HL-60/S4 treated with phorbol 12-myristate 13-acetate at 8.2 ng/mL for 4 days and 3 days (cell line): ENCODE measurements at regions not wholly inside any gene's neighbourhood (a gene's known extent, or its start where the extent isn't known, plus 50 kb on each side); places are given as distances from the start of the nearest gene placed in this dataset.
"Not testable (repeated sequence)": the region's sequence is repeated elsewhere in the genome, so short reads cannot be mapped to it uniquely, and the experiment has no call there.

Experiments
- in situ Hi-C: fragments of 300-500 bp; cut with MboI; formaldehyde crosslinking; loops from 2 replicates; pipeline ENCODE4 v1.15.0; 2022; ENCODE audit warnings: low sequenced_read_pairs

GRCh38 chrX:27162496-27162895, 300.6 kb downstream of the PPP4R3C start:
- in situ Hi-C loops: no loop called here

DNA sequence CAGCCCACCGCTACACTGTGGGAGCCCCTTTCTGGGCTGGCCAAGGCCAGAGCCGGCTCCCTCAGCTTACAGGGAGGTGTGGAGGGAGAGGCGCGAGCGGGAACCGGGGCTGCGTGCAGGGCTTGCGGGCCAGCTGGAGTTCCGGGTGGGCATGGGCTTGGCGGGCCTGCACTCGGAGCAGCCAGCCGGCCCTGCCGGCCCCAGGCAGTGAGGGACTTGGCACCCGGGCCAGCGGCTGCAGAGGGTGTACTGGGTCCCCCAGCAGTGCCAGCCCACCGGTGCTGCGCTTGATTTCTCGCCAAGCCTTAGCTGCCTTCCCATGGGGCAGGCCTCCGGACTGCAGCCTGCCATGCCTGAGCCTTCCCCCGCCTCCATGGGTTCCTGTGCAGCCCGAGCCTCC, 306.2 kb downstream of the PPP4R3C start:
- in situ Hi-C loops: not testable (repeated sequence)

DNA sequence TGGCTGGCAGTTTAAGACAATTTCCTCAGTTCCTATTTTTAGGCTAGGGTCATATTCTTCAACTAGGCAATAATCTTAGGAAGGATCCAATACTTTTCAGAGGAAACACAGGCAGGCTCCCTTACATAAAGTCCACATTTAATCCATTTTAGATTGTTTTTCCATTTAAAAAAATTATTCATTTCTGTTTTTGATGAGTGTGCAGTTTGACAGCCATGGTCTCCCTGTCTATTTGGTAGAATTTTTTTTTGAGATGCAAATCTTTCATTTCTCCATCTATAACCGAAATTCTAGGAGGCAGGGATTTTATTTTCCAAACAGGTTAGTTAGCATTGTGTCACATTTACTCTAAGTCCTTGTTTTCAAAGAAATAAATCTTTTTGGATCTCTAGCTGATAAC, 326.8 kb downstream of the PPP4R3C start:
- in situ Hi-C loops: no loop called here

- in situ Hi-C loops: no loop called here
Measured at GRCh38 chrX:27132862-27133261, 330.3 kb downstream of the PPP4R3C start.

GRCh38 chrX:27087176-27087575, 376.0 kb downstream of the PPP4R3C start:
- in situ Hi-C loops: not testable (repeated sequence)

GRCh38 chrX:27086237-27086636, 376.9 kb downstream of the PPP4R3C start:
- in situ Hi-C loops: no loop called here

DNA sequence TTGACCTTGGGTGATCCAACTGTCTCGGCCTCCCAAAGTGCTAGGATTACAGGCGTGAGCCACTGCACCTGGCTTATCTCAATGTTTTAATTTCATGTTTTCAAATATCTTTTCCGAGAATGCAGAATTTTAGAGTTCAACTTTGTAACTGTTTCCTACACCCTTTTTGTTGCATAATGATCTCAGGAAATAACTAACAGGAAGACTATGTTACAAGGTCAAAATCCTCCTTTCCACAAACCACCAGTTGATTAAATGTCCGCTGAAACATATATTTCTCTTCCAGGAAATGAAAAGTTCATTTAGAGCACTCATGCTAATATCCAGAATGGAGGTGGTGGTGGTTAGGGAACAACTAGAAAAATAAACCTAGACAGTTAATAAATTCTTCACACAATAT, 377.8 kb downstream of the PPP4R3C start:
- in situ Hi-C loops: no loop called here

DNA sequence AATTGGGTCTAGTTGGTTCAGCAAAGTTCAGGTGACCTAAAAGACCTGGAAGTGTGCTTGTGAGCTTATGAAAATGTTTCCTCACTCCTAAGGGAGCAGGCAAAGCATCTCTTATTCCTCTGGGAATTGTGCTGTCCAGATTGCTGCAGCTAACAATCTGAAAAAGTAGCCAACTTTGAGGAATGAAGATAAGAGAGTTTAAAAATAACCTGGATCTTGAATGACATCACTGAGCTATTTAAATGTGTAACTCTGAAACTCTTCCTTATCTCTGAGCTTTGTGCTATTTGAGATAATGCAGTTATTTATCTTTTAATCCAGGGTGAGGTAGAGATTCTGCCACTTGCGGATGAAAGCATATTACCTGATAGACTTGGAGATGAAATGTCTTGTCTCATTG, 384.8 kb downstream of the PPP4R3C start:
- in situ Hi-C loops: no loop called here

GRCh38 chrX:27057883-27058282, 405.3 kb downstream of the PPP4R3C start:
- in situ Hi-C loops: no loop called here

DNA sequence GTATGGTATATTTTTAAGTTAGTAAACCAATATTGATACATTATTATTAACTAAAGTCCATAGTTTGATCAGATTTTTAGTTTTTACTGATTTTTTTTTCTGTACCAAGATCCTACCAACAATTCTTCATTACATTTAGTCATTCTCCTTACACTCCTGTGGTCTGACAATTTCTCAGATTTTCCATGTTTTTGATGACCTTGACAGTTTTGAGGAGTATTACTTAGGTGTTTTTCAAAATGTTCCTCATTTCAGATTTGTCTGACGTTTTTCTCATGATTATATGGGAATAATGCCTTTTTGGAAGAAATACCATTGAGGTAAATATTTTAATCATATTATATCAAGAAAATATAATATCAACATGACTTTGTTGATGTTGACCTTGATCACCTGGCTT, 423.8 kb downstream of the PPP4R3C start:
- in situ Hi-C loops: no loop called here

GRCh38 chrX:27008486-27008885, 454.7 kb downstream of the PPP4R3C start:
- in situ Hi-C loops: no loop called here

DNA sequence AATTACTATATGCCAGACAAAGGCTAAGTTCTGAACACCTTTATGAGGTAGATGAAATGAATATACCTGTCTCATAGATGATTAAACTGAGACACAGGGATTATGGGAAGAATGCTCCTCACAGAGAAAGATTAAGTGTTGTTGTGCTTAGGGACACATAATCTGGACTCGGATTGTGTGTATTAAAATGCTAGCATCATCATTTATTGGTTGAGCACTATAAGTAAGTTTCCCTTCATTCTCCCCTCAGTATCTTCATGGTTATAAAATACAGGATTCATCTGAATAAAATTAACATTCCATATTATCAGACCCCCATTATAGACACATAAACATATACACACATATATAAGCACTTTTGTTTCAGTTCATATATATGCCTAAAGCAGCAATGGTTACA, 463.5 kb downstream of the PPP4R3C start:
- in situ Hi-C loops: no loop called here

DNA sequence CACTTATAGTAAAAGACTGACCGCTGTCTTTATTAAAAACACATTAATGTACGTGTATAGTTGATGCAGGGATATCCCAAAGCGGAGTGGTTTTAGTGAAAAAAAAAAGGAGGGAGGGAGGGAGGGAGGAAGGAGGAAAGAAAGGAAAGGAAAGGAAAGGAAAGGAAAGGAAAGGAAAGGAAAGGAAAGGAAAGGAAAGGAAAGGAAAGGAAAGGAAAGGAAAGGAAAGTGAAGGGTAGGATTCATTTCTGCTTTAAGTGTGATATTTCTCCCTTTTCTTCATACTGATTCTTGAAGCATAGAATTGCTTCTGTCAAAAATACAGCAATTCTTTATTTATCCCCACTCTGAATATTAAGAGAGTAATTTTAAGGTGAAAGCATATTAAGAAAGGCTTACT, 504.9 kb downstream of the PPP4R3C start:
- in situ Hi-C loops: no loop called here

- in situ Hi-C loops: no loop called here
Measured at GRCh38 chrX:26954029-26954428, 509.1 kb downstream of the PPP4R3C start.

DNA sequence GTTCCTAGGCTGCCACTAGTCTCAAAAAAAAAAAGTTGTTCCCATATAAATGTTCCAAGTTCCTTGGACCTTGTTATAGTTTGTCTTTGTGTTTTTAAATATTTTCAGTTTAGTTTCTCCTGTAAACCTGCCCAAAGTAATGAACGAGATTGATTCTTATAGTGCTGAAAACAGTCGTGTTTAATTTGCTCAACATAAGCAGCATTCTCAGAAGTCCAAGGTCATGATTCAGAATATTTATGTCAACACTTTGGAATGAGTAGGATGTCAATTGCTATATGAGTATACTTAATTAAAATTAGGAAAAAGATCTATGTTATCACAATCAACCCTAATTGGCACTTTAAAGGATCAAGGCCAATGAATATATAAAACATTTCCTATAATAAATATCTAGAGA, 510.9 kb downstream of the PPP4R3C start:
- in situ Hi-C loops: no loop called here

DNA sequence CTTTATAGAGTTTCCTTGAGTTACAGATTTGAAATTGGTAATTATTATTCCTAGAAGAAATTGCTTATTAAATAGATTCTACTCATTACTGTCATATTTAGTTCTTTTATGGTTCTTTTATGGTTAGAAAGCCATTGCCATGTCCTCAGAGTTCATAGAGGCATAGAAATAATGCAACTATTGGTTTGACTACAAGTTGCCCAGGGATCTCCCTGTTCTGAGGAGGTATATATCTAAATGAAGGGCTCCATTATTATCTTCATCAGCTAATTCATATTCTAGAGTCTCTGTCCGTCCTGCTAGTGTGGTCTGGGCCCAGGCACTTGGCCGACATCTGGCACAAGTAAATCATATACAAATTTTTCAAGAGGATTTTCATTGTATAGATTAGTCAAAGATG, 535.7 kb downstream of the PPP4R3C start:
- in situ Hi-C loops: no loop called here

DNA sequence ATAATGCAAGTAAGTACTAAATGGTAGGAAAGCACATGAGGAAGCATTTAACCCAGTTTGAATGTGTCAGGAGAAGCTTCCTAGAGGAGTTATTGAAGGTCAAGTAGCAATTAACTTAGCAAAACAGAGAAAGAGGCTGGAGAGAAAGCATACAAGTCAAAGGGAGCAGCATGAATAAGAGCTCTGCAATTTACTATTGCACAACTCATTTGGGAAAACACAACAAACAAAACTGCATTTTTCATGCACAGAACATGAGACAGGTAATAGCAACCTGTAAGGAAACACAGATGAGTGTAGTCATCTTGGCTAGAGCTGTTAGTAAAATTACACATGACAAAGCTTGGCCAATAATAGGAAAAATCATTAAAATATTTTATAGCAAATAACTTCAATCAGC, 538.1 kb downstream of the PPP4R3C start:
- in situ Hi-C loops: no loop called here

DNA sequence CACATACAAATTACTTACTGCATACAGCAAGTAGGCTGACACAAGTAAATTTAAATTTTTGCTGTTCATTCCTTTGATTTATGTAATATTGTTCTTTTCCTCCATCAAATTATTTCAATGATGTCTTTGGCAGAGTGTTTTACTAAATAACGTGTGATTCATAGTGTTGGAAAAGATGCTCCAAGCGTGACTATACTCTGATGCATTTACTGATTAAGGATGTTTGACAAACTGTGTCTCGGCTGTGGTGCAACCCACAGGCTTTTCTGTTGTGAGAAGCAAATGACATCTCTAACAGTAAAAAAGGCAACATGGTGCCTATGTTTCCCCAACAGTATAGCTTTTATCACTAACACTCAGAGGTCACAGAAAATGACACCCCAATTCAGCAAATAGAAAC, 540.9 kb downstream of the PPP4R3C start:
- in situ Hi-C loops: no loop called here

- in situ Hi-C loops: no loop called here
Measured at GRCh38 chrX:26918631-26919030, 544.5 kb downstream of the PPP4R3C start.

GRCh38 chrX:26916991-26917390, 546.1 kb downstream of the PPP4R3C start:
- in situ Hi-C loops: no loop called here

DNA sequence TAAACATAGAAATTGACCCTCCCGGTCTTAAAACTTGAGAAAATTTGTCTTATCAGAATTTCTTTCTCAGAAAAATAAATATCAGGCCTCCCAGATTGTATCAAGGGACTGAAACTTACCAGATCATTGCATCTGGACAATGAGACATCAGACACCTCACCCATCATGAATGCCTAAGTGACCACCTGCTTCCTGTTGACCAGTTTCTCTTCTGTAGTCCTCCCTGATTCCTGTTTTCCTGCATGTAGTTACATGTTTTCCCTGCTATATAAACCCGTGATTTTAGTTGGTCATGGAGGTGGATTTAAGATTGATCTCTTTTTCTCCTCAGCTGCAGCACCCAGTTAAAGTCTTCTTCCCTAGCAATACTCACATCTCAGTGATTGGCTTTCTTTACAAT, 548.1 kb downstream of the PPP4R3C start:
- in situ Hi-C loops: no loop called here

DNA sequence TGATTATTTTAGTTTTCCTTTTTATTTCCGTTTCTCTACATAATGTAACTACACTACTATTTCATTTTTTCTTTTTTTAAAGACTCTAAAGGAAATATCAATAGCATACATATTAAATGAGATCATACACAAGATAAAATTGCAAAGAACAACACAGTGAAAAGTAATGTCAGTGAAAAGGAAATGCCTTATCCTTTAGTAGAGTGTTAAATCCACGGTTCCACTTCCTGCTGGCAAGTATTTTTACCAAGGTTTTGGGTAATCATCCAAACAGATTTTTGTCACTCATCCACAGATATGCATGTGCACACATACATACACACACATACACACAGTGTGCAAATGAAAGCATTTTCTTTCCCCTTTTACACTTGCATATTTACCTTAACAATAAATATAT, 548.9 kb downstream of the PPP4R3C start:
- in situ Hi-C loops: no loop called here

DNA sequence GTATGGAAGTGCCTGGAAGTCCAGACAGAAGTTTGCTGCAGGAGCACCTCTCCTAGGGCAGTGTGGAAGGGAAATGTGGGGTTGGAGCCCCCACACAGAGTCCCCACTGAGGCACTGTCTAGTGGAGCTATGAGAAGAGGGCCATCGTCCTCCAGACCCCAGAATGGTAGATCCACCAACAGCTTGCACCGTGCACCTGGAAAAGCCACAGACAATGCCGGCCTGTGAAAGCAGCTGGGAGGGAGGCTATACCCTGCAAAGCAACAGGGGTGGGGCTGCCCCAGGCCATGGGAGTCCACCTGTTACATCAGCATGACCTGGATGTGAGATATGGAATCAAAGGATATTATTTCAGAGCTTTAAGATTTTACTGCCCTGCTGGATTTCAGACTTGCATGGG, 551.4 kb downstream of the PPP4R3C start:
- in situ Hi-C loops: not testable (repeated sequence)

GRCh38 chrX:26909728-26910127, 553.4 kb downstream of the PPP4R3C start:
- in situ Hi-C loops: no loop called here
